ENCODE measurements at regions not wholly inside any gene's neighbourhood (a gene's known extent, or its start where the extent isn't known, plus 50 kb on each side); places are given as distances from the start of the nearest gene placed in this dataset.
"Not testable (repeated sequence)": the region's sequence is repeated elsewhere in the genome, so short reads cannot be mapped to it uniquely, and the experiment has no call there.

DNA sequence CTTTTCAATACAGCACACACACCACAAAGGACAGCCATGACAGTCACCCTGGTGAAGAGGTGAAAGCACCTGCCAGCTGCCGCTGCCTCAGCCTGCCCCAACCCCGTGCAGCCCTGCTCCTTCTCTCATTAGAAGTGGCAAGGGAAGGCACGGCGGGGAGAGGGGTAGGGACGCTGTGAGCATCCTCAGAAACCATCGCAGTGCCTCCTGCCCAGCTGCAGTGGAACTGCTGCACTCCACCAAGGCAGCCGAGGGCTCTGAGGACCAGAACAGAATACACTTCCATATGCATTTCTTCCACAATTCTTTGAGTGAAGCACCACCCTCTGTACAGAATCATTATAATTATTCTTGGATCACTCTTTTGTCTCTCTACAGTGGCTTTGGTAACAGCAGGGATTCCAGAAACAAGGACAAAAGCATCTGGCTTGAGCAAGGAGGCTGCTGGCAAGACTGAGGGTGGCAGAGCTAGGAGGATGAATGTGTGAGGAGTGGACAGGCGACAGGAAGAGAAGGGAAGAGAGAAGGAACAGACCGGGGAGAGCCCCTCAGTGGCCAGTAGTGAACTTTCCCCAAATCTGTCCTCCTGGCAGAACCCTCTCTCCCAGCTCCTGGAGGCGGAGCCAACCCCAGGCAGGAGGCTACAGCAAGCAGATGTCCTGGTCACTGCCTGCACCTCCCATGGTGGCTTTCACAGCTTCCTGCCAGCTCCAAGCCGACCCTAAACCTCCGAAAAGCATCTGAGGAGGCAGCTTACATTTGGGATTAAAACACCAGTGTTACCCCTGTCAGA is 73.2 kb downstream of the MTNR1A start:
- no peak for DNase-seq (ENCODE audit: low read depth)

DNA sequence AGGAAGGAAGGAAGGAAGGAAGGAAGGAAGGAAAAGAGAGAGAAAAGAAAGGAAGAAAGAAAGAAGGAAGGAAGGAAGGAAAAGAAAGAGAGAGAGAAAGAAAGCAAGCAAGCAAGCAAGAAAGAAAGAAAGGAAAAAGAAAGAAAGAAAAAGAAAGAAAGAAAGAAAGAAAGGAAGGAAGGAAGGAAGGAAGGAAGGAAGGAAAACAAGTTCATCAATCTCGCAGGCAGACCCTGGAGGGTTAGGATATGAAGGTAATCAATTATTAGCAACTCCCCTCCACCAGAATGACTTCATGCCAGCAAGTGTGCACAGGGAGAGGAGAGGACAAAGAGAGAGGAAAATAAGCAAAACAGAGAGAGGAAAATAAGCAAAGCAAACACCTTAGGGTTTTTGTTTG is 80.2 kb downstream of the MTNR1A start:
- DNase-seq (ENCODE audit: low read depth): no peak

GRCh38 chr4:186473933-186474332 is 81.4 kb downstream of the MTNR1A start:
- no peak for DNase-seq (ENCODE audit: low read depth)

- DNase-seq (ENCODE audit: low read depth): peak; percentile 15
Measured at GRCh38 chr4:186472948-186473347, 82.4 kb downstream of the MTNR1A start.

- no peak for DNase-seq (ENCODE audit: low read depth)
Measured at GRCh38 chr4:186471441-186471840, 83.9 kb downstream of the MTNR1A start.

- no peak for DNase-seq (ENCODE audit: low read depth)
Measured at GRCh38 chr4:186458050-186458449, 97.3 kb downstream of the MTNR1A start.

DNA sequence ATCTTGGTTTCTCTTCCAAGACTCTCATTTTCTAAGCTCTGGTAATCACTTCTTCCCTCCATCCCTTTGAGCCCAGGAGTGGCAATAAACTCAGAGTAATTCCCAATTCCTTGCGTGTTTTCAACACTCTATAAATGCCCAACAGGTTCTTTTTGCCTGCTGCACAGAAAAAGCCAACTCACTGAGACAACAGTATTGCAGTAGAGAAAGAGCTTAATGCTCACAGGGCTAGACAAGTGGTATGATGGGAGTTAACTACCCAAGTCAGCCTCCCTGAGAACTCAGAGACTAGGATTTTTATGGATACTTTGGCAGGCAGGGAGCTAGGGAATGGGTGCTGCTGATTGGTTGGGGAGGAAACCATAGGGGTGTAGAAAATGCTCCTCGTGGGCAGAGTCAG is 103.4 kb downstream of the MTNR1A start:
- no peak for DNase-seq (ENCODE audit: low read depth)

DNA sequence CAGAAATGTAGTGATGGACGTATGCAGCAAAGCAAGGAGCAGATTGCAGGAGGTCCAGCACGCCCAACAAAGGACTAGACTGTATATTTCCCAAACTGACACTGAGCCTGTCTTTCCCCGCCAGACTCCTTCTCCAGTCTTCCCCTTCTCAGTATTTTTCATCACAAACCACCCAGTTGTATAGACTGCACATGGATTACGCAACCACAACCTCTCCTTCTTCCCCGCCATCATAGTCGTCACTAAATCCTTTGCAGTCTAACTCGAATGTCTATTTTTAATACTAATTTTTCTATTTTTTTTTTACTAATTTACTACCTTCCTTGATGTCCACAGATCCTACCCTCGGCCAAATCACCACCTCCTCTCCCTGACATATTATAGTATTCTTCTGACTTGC is 105.4 kb downstream of the MTNR1A start:
- no peak for DNase-seq (ENCODE audit: low read depth)

- DNase-seq (ENCODE audit: low read depth): no peak
Measured at GRCh38 chr4:186445040-186445439, 110.3 kb downstream of the MTNR1A start.

- no peak for DNase-seq (ENCODE audit: low read depth)
Measured at GRCh38 chr4:186441502-186441901, 113.9 kb downstream of the MTNR1A start.

GRCh38 chr4:186428481-186428880 is 126.9 kb downstream of the MTNR1A start:
- no peak for DNase-seq (ENCODE audit: low read depth)

GRCh38 chr4:186424745-186425144 is 130.6 kb downstream of the MTNR1A start:
- DNase-seq (ENCODE audit: low read depth): no peak

GRCh38 chr4:186422296-186422695 is 133.1 kb downstream of the MTNR1A start:
- DNase-seq (ENCODE audit: low read depth): no peak

DNA sequence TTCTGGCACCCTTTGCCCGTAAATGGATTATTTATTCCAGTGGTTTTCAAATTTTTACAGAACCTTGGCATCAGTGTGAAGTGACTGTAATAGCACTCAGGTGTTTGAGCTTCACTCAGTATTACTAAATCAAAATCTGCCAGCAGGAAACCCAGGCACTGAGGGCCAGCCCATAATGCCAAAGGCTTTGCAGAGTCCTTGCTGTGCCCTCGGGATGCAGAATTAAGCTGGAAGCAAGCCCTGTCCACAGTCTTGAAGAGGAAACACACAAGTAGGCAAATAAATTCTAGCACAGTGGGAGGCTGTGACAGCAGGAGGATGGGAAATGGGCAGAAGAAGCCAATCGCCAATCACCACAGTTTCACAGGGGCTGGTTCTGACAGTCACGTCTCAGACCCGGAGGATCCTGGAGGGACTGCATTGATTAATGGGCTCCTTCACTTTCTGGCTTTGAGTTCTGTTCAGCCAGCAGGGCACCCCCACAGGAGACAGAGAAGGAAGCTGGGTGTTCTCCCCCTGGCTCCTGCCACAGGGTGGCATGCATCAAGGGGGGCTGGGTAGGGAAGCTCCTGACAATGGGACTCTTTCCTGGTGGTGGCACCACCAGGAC is 138.8 kb downstream of the MTNR1A start:
- DNase-seq (ENCODE audit: low read depth): no peak

- no peak for DNase-seq (ENCODE audit: low read depth)
Measured at GRCh38 chr4:186414390-186414789, 141.0 kb downstream of the MTNR1A start.

DNA sequence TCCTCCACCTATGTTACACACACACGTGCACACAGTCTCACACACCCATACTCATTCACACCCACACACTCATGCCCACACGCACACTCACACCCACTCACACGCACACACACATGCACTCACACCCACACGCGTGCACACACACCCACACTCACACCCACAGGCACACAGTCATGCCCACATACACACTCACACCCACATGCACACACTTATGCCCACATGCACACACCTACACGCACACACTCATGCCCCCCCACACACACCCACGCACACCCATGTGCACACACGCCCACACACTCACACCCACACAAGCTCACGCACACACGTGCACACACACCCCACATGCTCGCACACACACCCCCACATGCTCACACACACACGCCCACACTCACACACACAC is 140.0 kb downstream of the F11 start:
- no peak for DNase-seq (ENCODE audit: low read depth)

DNA sequence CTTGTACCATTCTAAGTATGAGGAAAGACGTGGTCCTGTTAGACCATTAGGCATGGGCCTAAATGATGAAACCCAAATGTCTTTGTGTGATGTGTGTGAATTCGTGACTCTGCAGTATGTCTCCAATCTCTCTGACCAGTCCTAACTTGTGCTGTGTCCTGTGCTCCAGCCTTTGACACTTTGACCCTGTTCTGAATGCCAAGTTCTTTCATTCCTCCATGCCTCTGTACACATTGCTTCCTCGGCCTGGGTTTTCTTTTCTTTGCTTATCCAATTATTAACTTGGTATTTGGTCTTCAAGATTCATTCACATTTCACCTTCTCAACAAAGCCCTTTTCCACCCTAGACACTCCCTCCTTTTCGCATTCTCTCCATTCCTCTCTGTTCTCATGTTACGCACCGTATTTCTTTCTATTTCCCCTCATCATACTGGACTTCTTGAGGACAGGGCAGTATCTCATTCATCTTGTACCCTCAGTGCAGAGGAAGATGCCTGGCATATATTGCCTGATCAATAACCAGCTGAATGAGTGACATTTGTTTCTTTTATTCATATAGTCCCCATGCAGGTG is 138.7 kb downstream of the F11 start:
- no peak for DNase-seq (ENCODE audit: low read depth)

- DNase-seq (ENCODE audit: low read depth): peak; percentile 11
Measured at GRCh38 chr4:186400676-186401075, 134.7 kb downstream of the F11 start.

- DNase-seq (ENCODE audit: low read depth): no peak
Measured at GRCh38 chr4:186392017-186392416, 126.0 kb downstream of the F11 start.

DNA sequence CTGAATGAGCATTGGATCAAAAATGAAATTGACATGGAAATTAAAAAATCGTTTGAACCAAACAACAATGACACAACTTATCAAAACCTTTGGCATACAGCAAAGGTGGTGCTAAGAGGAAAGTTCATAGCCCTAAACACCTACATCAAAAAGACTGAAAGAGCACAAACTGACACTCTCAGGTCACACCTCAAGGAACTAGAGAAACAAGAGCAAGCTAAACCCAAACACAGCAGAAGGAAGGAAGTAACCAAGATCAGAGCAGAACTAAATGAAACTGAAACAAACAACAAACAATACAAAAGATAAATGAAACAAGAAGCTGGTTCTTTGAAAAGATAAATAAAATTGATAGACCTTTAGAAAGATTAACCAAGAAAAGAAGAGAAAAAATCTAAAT is 118.3 kb downstream of the F11 start:
- not testable (repeated sequence) for DNase-seq (ENCODE audit: low read depth)

DNA sequence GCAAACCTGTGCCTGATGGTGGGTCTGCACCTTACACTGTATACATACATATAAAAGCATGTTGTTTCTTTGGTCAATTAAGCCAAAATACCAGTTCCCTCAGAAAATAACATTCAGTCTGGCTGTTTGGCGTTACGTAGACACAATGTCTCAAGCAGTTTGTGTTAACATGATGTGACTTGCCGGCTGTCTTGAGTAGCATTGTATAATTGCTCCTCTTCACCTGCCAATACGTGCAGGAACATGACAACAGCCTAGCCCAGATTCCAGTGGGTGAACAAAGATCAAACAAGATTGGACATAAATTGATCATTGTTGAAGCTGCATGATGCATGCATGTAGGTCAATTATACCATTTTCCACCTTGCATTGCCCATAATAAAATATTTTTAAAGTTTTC is 102.3 kb downstream of the F11 start:
- no peak for DNase-seq (ENCODE audit: low read depth)

GRCh38 chr4:186366326-186366725 is 100.3 kb downstream of the F11 start:
- no peak for DNase-seq (ENCODE audit: low read depth)

DNA sequence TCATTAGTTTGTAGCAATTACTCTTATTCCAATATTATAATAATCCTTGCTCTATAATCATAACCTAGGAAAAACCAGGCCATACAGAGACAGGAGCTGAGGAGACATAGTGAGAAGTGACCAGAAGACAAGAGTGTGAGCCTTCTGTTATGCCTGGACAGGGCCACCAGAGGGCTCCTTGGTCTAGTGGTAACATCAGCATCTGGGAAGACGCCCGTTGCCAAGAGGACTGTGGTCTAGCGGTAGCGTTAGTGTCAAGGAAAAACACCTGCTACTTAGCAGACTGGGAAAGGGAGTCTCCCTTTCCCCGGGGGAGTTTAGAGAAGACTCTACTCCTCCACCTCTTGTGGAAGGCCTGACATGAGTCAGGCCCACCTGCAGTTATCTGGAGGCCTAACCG is 97.0 kb downstream of the F11 start:
- DNase-seq (ENCODE audit: low read depth): not testable (repeated sequence)

GRCh38 chr4:186360551-186360950 is 94.6 kb downstream of the F11 start:
- DNase-seq (ENCODE audit: low read depth): no peak
